ENCODE measurements at regions not wholly inside any gene's neighbourhood (a gene's known extent, or its start where the extent isn't known, plus 50 kb on each side); places are given as distances from the start of the nearest gene placed in this dataset.

DNA sequence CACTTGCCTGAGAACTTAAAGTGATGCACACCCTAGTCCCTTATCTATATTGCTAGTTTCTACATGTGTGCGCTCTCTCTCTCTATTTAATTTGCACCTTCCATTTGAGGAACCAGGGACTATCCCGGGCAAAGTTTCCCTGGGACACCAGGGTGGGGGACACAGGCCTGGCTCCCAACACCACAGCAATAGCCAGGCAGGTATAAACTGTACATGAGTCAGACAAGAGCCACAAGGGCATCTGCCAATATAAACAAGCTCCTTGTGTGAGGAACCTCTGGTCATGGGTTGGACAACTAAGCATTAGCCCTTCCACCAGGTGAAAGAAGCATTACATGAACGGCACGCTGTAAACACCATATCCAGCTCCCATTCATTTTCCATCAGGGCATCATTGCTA, 455.5 kb downstream of the STIM2 start:
- H3K27me3 ChIP-seq (replicated peaks; ENCODE audit: insufficient read depth) = no peaks in the 10 kb centered on the region
- no peak overlapping the region for H3K4me3 ChIP-seq
- TF ChIP-seq EZH2 (IDR thresholded peaks at IDR 0.05; ENCODE audit: insufficient read depth, poor library complexity, severe bottlenecking) (no peak), EZH2phosphoT487 (IDR thresholded peaks at IDR 0.05; ENCODE audit: insufficient read depth, low read depth) (no peak)
- H3K9me2 ChIP-seq (ENCODE audit: insufficient read depth) = no peaks in the 10 kb centered on the region
- H4K20me1 ChIP-seq (ENCODE audit: insufficient read depth) = no peaks in the 10 kb centered on the region
- no peaks in the 10 kb centered on the region for H3K36me3 ChIP-seq (ENCODE audit: low read depth)
- no peaks in the 10 kb centered on the region for H3K9me3 ChIP-seq (ENCODE audit: low read depth)
- H3K4me2 ChIP-seq (ENCODE audit: unreplicated experiment) = no peak overlapping the region
- H3K27ac ChIP-seq = no peak overlapping the region
- H3K4me1 ChIP-seq (ENCODE audit: insufficient read depth) = no peaks in the 10 kb centered on the region
- DNase-seq = no peak
- no peaks in the 10 kb centered on the region for H3K79me2 ChIP-seq (ENCODE audit: insufficient read depth)
- no peak overlapping the region for H3K9ac ChIP-seq
- WGBS, 2 experiments (ENCODE audit: low coverage in 1 of 2, low lambda C conversion rate in 2 of 2, missing lambda C conversion rate in 2 of 2) = 47 to 53% methylated on average over 4 of the region's 4 CpGs
- no peaks in the 10 kb centered on the region for H3F3A ChIP-seq (ENCODE audit: insufficient read depth)
- in situ Hi-C loops (cut with MboI) = no loop called here
- H2AFZ ChIP-seq = no peak overlapping the region

GRCh38 chr4:27318740-27319139, 458.1 kb downstream of the STIM2 start:
- H3K9me2 ChIP-seq (ENCODE audit: insufficient read depth) = no peaks in the 10 kb centered on the region
- H4K20me1 ChIP-seq (ENCODE audit: insufficient read depth) = no peaks in the 10 kb centered on the region
- H3K36me3 ChIP-seq (ENCODE audit: low read depth) = no peaks in the 10 kb centered on the region
- in situ Hi-C loops (cut with MboI) = no loop called here
- no peak overlapping the region for H3K4me3 ChIP-seq
- H3K9ac ChIP-seq = no peak overlapping the region
- H3F3A ChIP-seq (ENCODE audit: insufficient read depth) = no peaks in the 10 kb centered on the region
- no peaks in the 10 kb centered on the region for H3K9me3 ChIP-seq (ENCODE audit: low read depth)
- H3K27me3 ChIP-seq (replicated peaks; ENCODE audit: insufficient read depth) = no peaks in the 10 kb centered on the region
- no peak overlapping the region for H3K27ac ChIP-seq
- no peak for TF ChIP-seq EZH2phosphoT487 (IDR thresholded peaks at IDR 0.05; ENCODE audit: insufficient read depth, low read depth)
- peak; percentile 52 for DNase-seq
- H3K79me2 ChIP-seq (ENCODE audit: insufficient read depth) = no peaks in the 10 kb centered on the region
- 17 to 18% methylated on average over 6 of the region's 6 CpGs for WGBS, 2 experiments (ENCODE audit: low coverage in 1 of 2, low lambda C conversion rate in 2 of 2, missing lambda C conversion rate in 2 of 2)
- H3K4me2 ChIP-seq (ENCODE audit: unreplicated experiment) = no peak overlapping the region
- no peak overlapping the region for H2AFZ ChIP-seq
- H3K4me1 ChIP-seq (ENCODE audit: insufficient read depth) = no peaks in the 10 kb centered on the region

GRCh38 chr4:27326991-27327390, 466.4 kb downstream of the STIM2 start:
- WGBS, 2 experiments (ENCODE audit: low coverage in 1 of 2, low lambda C conversion rate in 2 of 2, missing lambda C conversion rate in 2 of 2) = 34 to 45% methylated on average over 6 of the region's 6 CpGs

GRCh38 chr4:27327421-27328181, 467.0 kb downstream of the STIM2 start:
- Histone ChIP-seq H3F3A (ENCODE audit: insufficient read depth) (no peaks in the 10 kb centered on the region), H3K9me3 (ENCODE audit: low read depth) (no peaks in the 10 kb centered on the region), H2AFZ (no peak overlapping the region), H4K20me1 (ENCODE audit: insufficient read depth) (no peaks in the 10 kb centered on the region), H3K27me3 (replicated peaks; ENCODE audit: insufficient read depth) (peaks cover 5% of the 10 kb centered on the region; the same call in 1 of the 2 replicates), H3K9me2 (ENCODE audit: insufficient read depth) (no peaks in the 10 kb centered on the region), H3K4me3 (no peak overlapping the region), H3K4me2 (ENCODE audit: unreplicated experiment) (no peak overlapping the region), H3K4me1 (ENCODE audit: insufficient read depth) (no peaks in the 10 kb centered on the region), H3K9ac (no peak overlapping the region), H3K36me3 (ENCODE audit: low read depth) (no peaks in the 10 kb centered on the region), H3K79me2 (ENCODE audit: insufficient read depth) (no peaks in the 10 kb centered on the region), H3K27ac (no peak overlapping the region)
- TF ChIP-seq EZH2phosphoT487 (IDR thresholded peaks at IDR 0.05; ENCODE audit: insufficient read depth, low read depth) = no peak
- TF ChIP-seq EZH2 (IDR thresholded peaks at IDR 0.05; ENCODE audit: insufficient read depth, poor library complexity, severe bottlenecking) = no peak
- in situ Hi-C loops (cut with MboI) = no loop called here
- 30 to 32% methylated on average over 5 of the region's 5 CpGs for WGBS, 2 experiments (ENCODE audit: low coverage in 1 of 2, low lambda C conversion rate in 2 of 2, missing lambda C conversion rate in 2 of 2)
- peak; percentile 51 for DNase-seq

More at GRCh38 chr4:27326991-27327390, 466.4 kb downstream of the STIM2 start:
- no peaks in the 10 kb centered on the region for H3K9me3 ChIP-seq (ENCODE audit: low read depth)
- no peaks in the 10 kb centered on the region for H3K4me1 ChIP-seq (ENCODE audit: insufficient read depth)
- H3K27ac ChIP-seq = no peak overlapping the region
- no peak overlapping the region for H3K4me3 ChIP-seq
- H2AFZ ChIP-seq = no peak overlapping the region
- no peak overlapping the region for H3K9ac ChIP-seq
- no peaks in the 10 kb centered on the region for H3K36me3 ChIP-seq (ENCODE audit: low read depth)
- H3K27me3 ChIP-seq (replicated peaks; ENCODE audit: insufficient read depth) = peaks cover 5% of the 10 kb centered on the region; the same call in 1 of the 2 replicates
- no peaks in the 10 kb centered on the region for H3K9me2 ChIP-seq (ENCODE audit: insufficient read depth)
- no peaks in the 10 kb centered on the region for H3F3A ChIP-seq (ENCODE audit: insufficient read depth)
- TF ChIP-seq EZH2phosphoT487 (IDR thresholded peaks at IDR 0.05; ENCODE audit: insufficient read depth, low read depth) (no peak), EZH2 (IDR thresholded peaks at IDR 0.05; ENCODE audit: insufficient read depth, poor library complexity, severe bottlenecking) (no peak)
- no peaks in the 10 kb centered on the region for H3K79me2 ChIP-seq (ENCODE audit: insufficient read depth)
- H3K4me2 ChIP-seq (ENCODE audit: unreplicated experiment) = no peak overlapping the region
- no peaks in the 10 kb centered on the region for H4K20me1 ChIP-seq (ENCODE audit: insufficient read depth)
- in situ Hi-C loops (cut with MboI) = no loop called here
- no peak for DNase-seq
